Sciatic nerve (tissue), 2 donors: ENCODE measurements at regions not wholly inside any gene's neighbourhood (a gene's known extent, or its start where the extent isn't known, plus 50 kb on each side); places are given as distances from the start of the nearest gene placed in this dataset.
"Not testable (repeated sequence)": the region's sequence is repeated elsewhere in the genome, so short reads cannot be mapped to it uniquely, and the experiment has no call there.

Source experiments
- ATAC-seq: fragments of 200-7000 bp; cut with Tn5 transposase; one replicate; pipeline ENCODE4 v1.9.1; 2020; ENCODE audit warnings: mild to moderate bottlenecking, moderate library complexity
- DNase-seq: peaks from one replicate; pipeline ENCODE4 v3.0.0-alpha.2; 2020; ENCODE audit warnings: low spot score
- intact Hi-C: fragments of 100-400 bp; cut with DNase I; formaldehyde crosslinking; loops from one replicate; pipeline ENCODE4 v1.14.2; 2022
- donor health status: DM: no; HTN: no; CAD: no.
- donor health status: DM: no; HTN: no; CAD: no.

DNA sequence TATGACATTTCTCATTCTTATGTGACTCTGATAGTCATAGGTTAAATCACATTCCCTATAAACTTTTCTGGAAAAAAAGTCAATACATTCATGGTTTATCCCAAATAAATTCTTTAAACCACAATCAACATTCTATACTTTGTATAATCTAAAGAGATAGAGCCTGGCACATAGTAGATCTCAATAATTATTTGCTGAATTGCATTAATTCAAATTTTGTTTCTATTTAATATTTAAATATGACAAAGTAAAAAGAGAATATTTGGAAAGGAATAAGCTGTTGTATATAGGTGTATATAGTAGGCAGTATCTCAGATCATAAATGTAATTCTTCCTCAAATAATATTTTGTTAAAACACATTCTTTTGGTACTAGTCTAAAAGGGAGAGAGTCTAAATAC lies 102.2 kb upstream of the USP15 start:
- intact Hi-C loops, result no loop called here
- ATAC-seq, result no peak
- DNase-seq, result no peak

DNA sequence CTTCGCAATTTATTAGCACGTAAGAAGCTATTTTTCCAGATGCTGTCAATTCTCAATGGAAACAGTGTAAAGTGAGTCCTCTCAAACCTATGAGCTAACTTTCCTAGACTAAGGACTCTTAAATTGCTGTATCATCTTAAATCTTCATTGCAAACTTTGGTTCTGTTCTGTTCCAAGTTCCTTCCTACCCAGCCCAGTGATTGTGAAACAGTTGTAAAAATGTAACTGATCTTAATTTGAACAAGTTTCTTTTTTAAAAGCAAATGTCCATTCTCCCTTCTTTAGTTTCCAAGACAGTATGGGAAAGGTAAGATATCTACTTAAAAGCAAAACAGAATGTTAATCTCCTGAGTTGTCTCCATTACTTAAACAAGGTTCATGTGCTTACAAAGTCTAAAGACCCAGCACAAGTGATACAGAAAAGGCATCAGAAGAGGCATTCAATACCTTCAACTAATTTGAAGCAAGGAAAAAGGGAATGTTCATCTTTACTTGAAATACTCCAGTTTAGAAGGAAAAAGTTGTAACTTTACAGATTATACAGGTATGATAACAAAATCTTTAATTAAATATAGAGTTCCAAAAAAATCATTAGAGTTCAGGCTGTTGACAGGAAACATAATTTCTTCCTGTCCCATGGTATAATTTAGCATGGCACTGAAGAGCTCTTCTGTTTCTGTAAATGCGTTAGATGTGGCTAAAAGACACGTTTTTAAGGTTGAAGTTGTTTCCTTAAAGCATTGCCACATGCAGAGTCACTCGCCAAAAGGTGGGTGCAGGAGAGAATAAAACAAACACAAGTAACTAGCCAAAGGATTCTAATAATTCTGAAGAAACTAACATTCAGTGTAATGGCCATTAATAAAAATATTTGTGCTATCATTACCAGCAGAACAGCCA lies 101.5 kb upstream of the USP15 start:
- peak; percentile 52 for ATAC-seq
- DNase-seq, result no peak
- intact Hi-C loops, result no loop called here

DNA sequence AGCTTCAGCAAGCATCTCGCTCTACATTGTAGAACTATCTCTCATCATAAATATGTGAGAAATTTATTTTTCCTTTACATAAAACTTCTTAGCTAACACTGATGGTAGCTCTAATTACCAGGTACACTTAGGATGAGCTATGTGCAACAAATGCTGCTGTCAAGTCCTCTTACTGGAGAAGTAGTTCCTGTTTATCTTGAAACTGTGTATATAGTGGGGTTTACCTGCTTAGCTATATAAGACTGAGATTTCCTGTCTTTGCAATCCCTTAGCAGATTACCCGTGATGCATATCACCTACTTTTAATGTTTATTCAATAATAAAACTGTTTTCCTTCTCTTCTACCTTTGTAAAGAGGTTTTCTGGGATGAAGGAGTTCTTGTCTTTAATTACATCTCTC lies 98.0 kb upstream of the USP15 start:
- DNase-seq (no peak), ATAC-seq (no peak)
- intact Hi-C loops, result no loop called here

DNA sequence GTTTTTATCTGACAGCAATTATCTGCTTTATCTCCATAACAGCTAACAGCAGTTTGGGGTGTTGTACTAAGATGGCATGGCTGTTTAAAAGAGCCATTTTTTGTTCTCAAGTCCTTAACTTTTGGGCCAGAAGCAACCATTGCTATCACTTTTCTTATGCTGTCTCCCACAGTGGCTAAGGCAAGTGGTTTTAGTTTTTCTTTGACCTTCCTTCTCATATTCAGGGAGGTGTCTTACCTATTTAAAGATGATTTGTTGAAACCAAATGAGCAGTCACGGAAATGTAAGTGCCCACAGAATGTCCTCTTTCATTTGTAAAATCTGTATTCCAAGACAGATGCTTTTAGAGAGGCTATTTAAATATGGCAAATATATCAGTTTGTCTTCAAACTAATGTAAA lies 96.8 kb upstream of the USP15 start:
- intact Hi-C loops, result no loop called here
- DNase-seq (no peak), ATAC-seq (no peak)

DNA sequence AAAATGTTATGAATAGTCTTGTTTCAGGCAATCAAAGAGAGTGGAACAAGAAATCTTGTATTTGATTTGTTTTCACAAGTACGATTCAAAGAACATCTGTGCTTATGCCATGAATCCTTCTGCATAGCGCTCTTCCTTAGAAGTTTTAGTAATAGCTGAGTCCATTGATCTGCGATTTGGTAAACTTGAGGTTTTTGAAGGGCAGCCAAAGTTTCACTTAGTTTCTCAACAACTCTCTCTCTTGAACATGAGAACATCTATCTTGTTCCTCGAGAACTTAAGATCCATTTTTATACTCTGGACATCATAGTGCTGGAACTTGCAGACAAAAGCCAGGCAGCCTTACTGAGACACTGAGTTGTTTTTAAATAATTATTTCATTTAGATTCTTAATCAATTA lies 96.2 kb upstream of the USP15 start:
- intact Hi-C loops, result no loop called here
- no peak for ATAC-seq
- no peak for DNase-seq

DNA sequence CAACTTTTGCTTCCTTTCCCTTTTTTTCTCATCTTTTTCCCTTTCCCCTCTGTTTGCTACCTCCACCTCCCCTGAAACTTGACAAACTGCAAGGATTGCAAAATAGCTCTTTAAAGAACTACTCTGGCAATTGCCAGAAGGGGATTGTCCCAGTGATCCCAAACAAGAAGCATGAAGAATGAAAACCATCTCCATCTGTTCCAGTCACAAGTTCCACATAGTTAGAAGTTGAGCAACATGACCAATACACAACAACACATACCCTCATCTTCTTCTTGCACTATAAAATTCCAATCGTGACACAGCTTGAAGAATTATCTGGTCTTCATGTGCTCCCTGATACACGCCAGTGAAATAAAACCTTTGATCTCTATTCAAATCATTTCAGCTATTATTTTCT lies 93.7 kb upstream of the USP15 start:
- DNase-seq (no peak), ATAC-seq (peak; percentile 94)
- intact Hi-C loops, result no loop called here

DNA sequence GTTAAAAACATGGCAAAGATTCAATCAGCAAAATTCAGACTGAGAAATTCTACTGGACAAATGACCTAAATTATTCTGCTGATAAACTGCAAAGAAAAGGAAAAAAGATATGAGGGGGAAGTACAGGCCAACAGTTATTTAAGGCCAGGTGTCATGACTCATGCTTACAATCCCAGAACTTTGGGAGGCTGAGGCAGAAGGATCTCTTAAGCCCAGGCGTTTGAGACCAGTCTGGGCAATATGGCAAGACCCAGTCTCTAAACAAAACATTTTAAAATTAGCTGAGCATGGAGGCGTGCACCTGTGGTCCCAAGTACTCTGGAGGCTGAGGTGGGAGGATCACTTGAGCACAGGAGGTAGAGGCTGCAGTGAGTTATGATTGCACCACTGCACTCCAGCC lies 91.8 kb upstream of the USP15 start:
- ATAC-seq (no peak), DNase-seq (no peak)
- intact Hi-C loops, result no loop called here

DNA sequence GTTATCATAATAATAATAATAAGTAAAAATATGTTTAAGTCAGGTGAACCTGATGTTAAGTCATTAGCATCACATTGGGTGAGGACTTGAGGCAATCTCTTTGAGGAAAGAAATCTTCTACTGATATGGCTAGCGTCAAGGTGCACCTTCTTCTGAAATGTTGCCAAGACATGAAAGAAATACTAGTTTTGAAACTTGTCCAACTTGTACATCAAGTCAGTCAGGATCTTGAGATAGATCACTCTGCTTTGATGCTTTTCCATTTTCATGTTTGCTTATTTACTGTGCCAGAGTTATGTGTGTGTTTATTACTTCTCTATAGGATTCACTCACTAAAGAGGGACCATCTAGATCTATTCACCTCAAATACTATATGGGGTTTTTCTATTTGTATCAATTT lies 90.0 kb upstream of the USP15 start:
- DNase-seq (no peak), ATAC-seq (no peak)
- intact Hi-C loops, result no loop called here

DNA sequence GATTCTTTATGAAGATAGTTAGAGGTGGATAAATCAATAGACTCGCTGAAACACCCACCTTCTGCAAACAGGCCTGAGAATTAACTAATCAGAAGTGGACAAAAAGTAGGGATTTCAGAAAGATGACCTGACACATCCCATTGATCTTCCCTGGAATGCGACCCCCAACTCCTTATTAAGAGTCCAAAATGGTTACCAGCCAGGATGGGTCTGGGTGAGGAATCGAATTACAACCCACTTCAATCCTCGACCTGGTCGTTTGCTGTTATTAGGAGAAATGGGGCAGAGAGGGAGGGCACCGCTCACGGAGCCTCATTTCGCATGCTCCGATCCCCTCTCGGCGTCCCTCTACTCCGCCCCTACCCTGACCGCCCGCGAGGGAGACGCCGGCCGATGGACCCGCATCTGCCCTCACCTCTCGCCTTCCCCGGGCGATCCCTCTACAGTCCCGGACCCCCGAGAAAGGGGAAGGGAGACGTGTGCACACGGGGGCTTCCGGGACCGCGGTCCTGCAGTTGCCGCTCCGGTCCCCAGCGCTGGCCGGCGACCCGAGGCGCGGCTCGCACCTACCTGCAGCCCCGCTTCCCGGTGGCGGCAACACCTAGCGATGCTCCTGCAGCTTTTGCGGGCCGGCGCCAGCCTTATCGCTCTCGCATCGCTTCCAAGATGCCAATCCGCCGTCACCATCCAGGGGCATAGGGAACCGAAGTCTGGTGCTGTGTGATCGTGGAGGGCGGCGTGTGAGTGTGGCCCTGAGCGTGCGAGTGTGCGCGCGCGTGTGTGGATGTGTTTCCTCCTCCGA lies 69.3 kb upstream of the USP15 start:
- no peak for DNase-seq
- intact Hi-C loops, result no loop called here
- ATAC-seq, result peak; percentile 38

DNA sequence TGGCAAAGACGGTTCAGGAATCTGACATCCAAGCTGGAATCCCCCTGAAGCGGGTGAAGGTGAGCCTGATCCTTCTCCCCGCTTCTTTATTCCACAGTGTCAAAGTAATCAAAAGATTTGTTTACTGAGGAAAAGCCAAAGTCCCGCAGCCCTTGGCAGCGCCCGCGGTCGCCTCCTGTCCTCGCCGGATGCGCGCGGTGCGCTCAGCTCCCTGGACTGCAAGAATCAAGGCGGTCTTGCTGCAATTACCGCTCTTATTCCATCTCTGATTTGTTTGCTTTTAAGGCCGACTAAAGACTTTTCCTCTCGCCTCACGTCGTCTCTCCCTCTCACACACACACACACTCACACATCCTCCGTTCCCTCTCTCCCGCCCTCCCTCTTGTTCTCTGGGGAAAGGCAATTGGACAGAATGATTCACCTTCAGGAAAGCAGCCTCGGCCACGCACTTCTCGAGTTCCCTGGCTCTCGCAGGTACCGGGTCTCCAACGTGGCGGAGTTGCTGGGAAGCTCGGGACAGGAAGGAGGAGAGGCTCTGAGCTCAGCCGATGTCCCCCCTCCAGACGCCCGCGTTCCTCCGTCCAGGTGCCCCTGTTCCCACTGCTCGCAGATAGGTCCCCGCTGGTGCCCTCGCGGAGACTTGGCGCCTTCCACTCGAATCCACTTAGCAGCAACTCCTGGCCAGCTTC lies 68.6 kb upstream of the USP15 start:
- ATAC-seq, result peak; percentile 50
- DNase-seq, result no peak
- intact Hi-C loops, result no loop called here

DNA sequence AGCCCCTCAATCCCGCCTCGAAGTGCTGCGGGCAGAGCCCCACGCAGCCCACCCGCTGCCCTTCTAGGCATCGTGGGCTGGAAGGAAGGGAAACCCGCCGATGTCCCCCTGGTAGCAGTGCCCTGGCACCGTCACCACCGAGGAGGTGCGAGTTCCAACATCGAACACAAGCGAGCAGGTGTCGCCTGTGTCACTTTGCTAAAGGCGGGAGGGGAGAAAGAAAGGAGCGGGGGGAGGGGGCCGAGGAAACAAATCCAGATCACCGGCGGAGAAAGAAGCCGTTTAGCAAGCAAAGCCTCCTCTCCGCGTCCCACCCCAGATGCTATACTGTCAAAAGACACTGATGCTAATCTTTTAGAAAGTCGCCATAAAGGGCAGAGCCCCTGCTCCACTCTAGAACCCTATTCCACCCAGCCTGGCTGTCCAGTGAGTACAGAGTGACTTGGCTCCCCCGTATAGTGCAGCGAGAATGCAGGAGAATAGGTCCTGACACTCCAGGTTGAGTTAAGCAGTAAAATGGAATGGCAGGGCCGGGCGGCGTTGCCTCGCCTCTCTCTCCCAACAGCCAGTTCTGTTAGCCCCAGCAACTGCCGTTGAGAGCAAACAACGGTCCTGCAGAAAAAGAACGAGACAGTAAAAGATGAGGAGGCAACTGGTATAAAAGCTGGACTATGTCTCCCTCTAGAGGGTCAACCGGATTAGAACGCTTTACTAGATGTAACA lies 67.9 kb upstream of the USP15 start:
- intact Hi-C loops, result no loop called here
- peak; percentile 94 for ATAC-seq
- no peak for DNase-seq

DNA sequence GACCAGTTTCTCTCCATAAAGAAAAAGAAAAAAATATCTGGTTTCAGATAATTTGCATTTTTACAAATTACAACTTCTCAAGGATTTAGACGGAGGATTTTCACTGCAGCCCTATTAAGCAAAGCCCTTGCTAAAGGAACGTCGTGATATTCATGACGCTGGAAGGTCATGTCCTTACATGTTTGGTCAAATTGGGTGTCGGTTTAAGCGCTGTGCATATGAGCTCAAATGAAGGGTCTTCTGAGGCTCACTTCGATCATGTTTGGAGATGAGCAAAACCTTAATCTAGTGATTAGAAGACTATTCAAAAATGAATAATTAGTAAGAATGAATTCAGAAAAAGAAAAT lies 67.3 kb upstream of the USP15 start:
- no peak for DNase-seq
- ATAC-seq, result no peak
- intact Hi-C loops, result no loop called here

DNA sequence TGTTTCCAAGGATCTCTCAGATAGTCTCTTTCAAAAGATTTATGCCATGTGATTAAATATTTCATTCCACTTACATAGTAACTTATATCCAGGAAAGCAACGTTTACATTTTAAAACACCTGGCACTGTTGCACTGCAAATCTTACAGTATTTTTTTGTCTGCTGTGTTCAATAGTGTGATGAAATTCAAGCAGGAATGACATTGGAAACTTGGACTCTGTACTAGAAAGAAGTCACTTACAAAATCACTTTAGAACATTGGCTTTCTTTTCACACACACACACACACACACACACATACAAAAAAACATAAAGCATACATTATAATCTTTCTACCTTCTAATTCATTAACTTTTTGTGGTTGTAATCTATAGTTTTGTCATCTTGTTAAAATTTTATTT lies 66.2 kb upstream of the USP15 start:
- DNase-seq, result no peak
- intact Hi-C loops, result no loop called here
- ATAC-seq, result no peak

DNA sequence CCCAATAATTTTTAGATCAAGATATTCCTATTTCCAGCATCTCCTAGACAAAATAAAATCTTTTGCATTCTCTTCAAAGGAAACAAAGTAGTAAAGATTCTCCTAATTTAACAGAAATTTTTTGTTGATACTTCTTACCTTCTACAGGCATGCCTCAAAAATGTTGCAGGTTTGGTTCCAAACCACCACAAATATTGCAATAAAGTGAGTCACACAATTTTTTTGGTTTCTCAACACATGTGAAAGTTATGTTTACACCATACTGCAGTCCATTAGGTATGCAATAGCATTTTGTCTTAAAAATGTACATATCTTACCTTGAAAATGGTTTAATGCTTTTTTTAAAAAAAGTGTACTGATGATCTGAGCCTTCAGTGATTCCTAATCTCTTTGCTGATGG lies 65.6 kb upstream of the USP15 start:
- no peak for DNase-seq
- intact Hi-C loops, result no loop called here
- no peak for ATAC-seq

DNA sequence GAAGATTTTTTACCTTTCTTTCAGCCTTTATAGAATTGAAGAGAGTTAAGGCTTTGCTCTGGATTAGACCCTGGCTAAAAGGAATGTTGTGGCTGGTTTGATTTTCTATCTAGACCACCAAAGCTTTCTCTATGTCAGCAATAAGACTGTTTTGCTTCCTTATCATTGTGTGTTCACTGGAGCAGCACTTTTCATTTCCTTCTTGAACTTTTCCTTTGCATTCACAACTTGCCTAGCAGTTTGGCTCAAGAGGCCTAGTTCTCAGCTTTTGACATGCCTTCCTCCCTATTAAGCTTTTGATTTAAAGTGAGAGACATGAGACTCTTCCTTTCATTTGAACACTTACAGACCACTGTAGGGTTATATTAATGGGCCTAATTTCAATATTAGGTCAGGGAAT lies 64.1 kb upstream of the USP15 start:
- ATAC-seq (no peak), DNase-seq (no peak)
- intact Hi-C loops, result no loop called here

DNA sequence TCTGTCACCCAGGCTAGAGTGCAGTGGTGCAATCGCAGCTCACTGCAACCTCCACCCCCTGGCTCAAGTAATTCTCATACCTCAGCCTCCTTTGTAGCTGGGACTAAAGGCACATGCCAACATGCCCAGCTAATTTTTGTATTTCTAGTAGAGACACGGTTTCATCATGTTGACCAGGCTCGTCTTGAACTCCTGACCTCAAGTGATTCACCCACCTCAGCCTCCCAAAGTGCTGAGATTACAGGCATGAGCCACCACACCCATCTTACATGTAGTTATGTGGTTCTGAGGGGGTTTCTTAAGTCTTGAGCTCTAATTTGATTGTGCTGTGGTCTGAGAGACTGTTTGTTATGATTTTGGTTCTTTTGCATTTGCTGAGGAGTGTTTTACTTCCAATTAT lies 57.3 kb upstream of the USP15 start:
- intact Hi-C loops, ATAC-seq, DNase-seq: not testable (repeated sequence)

DNA sequence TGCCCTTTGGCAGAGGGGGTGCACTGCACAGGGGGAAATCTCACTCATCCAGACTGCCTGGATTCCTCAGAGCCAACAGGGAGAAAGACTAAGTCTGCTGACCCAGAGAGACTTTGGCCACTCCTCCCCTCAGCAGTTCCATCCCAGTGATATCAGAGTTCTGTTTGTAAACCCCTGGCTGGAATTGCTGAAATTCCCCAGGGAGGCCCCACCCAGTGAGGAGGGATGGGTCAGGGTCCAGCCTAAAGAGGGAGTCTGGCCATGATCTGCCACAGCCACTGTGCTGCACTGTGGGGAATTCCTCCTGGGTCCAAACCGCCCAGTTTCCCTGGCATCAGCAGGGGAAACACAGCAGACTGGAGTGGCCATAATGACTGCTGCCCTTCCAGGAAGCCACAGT lies 54.9 kb upstream of the USP15 start:
- ATAC-seq (no peak), DNase-seq (no peak)
- intact Hi-C loops, result no loop called here

DNA sequence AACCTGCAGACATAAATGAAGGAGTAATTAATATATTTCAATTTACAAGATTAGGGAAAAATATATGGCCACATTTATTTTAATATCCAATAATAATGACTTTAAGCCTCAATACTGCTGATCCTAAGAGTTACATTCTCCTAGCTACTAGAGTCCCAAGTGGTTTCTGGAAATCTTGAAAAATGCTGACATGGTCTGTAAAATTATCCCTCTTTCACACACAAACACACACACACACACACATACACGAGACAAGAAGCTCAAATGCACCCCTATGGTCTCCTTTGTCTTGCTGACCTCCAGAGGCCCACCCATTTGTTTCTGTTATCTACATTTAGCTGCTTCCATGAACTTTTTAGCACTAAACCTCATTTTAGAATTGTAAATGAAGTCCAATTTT lies 53.0 kb upstream of the USP15 start:
- intact Hi-C loops, result no loop called here
- DNase-seq, result no peak
- no peak for ATAC-seq
